ENCODE measurements at regions not wholly inside any gene's neighbourhood (a gene's known extent, or its start where the extent isn't known, plus 50 kb on each side); places are given as distances from the start of the nearest gene placed in this dataset.
"Not testable (repeated sequence)": the region's sequence is repeated elsewhere in the genome, so short reads cannot be mapped to it uniquely, and the experiment has no call there.

DNA sequence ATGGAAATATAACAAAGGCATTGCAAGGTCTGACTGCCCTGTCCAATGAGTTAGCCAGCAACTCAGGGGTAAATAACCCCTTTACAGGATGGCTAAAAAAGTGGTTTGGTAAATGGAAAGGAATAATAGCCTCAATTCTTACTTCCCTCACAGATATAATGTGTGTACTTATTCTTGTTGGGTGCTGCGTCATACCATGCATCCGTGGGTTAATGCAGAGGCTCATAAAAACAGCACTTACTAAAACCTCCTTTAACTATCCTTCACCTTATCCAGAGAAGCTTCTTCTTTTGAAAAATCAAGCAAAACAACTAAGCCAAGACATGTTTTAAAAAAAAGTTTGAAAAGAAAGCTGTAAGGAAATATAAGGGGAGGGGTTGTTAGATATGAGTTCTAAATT is 301.0 kb downstream of the PAPSS1 start:
- no peak for TF ChIP-seq CTCF (IDR thresholded peaks at IDR 0.05; ENCODE audit: low read depth, low read length)
- no peak for DNase-seq (ENCODE audit: extremely low read depth, low read depth)

GRCh38 chr4:107415490-107415889 is 304.5 kb downstream of the PAPSS1 start:
- not testable (repeated sequence) for DNase-seq (ENCODE audit: extremely low read depth, low read depth)

DNA sequence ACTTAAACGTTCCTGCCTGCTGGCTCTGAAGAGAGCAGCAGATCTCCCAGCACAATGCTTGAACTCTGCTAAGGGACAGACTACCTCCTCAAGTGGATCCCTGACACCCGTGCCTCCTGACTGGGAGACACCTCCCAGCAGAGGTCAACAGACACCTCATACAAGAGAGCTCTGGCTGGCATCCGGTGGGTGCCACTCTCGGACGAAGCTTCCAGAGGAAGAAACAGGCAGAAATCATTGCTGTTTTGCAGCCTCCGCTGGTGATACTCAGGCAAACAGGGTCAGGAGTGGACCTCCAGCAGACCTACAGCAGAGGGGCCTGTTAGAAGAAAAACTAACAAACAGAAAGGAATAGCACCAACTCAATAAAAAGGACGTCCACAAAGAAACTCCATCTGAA is 310.2 kb downstream of the PAPSS1 start:
- DNase-seq (ENCODE audit: extremely low read depth, low read depth), result not testable (repeated sequence)

DNA sequence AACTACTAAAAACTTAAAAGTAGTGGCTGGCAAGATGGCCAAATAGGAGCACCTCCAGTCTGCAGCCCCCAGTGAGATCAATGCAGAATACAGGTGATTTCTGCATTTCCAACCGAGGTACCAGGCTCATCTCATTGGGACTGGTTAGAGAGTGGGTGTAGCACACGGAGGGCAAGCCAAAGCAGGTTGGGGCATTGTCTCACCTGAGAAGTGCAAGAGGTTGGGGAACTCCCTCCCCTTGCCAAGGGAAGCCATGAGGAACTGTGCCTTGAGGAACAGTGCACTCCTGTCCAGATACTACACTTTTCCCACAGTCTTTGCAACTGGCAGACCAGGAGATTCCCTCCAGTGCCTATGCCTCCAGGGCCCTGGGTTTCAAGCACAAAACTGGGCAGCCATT is 311.1 kb downstream of the PAPSS1 start:
- TF ChIP-seq CTCF (IDR thresholded peaks at IDR 0.05; ENCODE audit: low read depth, low read length), result no peak
- DNase-seq (ENCODE audit: extremely low read depth, low read depth), result no peak

DNA sequence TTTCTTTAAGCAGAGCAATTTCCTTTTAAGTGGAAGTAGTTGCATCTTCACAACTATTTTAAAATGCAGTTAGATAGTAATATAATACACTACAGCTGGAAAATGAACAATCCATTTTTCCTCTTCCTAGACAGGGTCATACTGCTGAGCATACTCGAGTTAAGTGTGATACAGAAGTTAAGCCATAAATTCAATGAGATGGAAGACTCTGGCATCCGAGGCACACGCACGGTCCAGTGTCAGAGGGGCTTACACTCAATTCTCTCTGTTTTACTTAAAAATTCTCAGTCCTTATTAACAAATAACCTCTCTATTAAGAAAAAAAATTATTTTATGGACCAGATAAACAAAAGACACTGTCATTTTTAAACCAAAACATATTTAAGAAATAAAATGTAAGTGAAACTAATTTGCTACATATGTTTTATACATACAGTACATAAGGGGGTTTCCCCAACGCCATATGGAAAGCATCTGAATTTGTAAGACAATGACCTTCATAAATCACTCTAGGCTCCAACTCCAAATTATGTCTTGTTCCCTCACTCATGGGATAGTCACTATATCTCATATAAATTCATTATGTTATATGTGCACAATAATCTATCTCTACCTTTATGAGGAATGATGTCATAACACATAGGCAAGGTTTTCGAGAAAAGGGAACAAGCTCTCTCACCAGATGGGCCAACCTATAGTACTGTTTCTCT is 315.3 kb downstream of the PAPSS1 start:
- no peak for DNase-seq (ENCODE audit: extremely low read depth, low read depth)
- no peak for TF ChIP-seq CTCF (IDR thresholded peaks at IDR 0.05; ENCODE audit: low read depth, low read length)

DNA sequence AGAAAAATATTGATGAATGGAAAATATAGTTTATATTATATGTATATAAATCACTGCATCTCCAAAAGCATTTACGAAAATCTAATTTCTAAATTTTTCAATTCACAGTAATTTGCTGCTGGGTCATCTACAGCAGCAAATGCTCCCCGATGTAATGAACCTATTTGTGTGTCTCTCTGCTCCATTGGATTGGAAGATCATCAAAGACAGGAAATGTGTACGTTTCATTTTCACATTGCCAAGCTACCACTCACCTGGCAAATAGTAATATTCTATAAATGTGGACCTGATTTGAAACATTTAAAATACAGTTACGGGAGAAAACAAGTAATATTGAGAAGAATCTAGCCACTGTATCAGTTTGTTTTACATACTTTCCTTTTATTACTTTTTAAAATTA is 317.7 kb downstream of the PAPSS1 start:
- DNase-seq (ENCODE audit: extremely low read depth, low read depth), result no peak
- no peak for TF ChIP-seq CTCF (IDR thresholded peaks at IDR 0.05; ENCODE audit: low read depth, low read length)

GRCh38 chr4:107392951-107393350 is 327.1 kb downstream of the PAPSS1 start:
- DNase-seq (ENCODE audit: extremely low read depth, low read depth), result no peak
- no peak for TF ChIP-seq CTCF (IDR thresholded peaks at IDR 0.05; ENCODE audit: low read depth, low read length)

- no peak for TF ChIP-seq CTCF (IDR thresholded peaks at IDR 0.05; ENCODE audit: low read depth, low read length)
- no peak for DNase-seq (ENCODE audit: extremely low read depth, low read depth)
Measured at GRCh38 chr4:107392380-107392779, 327.7 kb downstream of the PAPSS1 start.

Measured in AG09319 (cell line).